Left cardiac atrium (tissue), 4 donors: ENCODE measurements at regions not wholly inside any gene's neighbourhood (a gene's known extent, or its start where the extent isn't known, plus 50 kb on each side); places are given as distances from the start of the nearest gene placed in this dataset.

ENCODE experiments used
- ATAC-seq, 2 donors: fragments of 200-7000 bp; cut with Tn5 transposase; one replicate each; pipeline ENCODE4 v1.9.1; 2020; ENCODE audit warnings: mild to moderate bottlenecking in 2 of 2, moderate library complexity in 2 of 2
- DNase-seq: peaks from one replicate; pipeline ENCODE4 v3.0.0-alpha.2; 2020
- intact Hi-C, 2 donors: fragments of 100-400 bp; cut with DNase I; formaldehyde crosslinking; loops; one replicate each; pipeline versions ENCODE4 v1.14.1 to v1.15.1; 2022 to 2023
- donor health status: DM: no; HTN: yes; CAD: no.
- donor health status: DM: no; HTN: yes; CAD: no; lungs with severe emphysema.
- donor health status: DM: yes; HTN: yes; CAD: no.
- donor health status: Dilated cardiomyopathy.

DNA sequence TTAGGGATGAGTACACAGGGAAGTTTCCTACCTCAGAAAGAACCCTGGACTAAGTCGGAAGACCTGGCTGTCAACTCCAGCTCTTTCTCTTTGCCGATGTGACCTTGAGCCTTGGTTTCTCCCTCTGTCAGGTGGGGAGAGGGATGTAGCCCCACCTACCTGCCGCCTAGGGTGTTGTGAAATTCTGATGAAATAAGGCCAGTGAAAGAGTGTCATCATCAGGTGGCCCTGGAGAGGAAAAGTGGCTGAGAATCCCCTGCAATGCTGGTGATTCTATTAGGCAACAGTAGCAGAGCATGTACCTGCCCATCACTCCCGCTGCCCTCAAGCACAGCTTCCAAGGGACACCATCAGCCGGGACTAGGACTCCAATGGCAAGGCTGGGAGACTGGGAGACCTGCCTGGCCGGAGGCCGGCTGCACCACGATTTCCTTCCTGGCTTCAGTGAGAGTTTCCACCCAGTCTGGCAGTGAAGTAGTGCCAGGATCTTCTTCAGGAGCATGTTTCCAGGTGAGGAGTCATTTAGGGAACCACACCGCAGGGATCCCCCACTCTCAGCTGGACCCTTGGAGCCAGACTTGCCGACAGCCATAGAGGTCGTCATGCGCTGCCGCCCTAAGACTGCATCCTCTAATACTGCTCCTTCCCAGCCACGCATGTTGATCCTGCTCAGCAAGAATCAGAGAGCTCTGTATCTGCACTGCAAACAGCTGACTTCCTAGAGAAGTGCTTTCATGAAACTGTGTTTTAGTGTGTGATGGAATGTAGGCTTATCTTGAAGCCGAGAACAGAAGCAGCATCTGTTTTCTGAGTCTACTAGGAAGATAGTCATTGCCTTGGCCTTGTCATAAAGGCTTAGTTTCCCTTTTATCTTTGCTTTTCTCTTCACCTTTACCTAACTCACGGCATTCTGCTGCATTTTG lies 88.0 kb upstream of the F3 start:
- DNase-seq, result no peak
- no peak for ATAC-seq
- intact Hi-C loops, result no loop called here

DNA sequence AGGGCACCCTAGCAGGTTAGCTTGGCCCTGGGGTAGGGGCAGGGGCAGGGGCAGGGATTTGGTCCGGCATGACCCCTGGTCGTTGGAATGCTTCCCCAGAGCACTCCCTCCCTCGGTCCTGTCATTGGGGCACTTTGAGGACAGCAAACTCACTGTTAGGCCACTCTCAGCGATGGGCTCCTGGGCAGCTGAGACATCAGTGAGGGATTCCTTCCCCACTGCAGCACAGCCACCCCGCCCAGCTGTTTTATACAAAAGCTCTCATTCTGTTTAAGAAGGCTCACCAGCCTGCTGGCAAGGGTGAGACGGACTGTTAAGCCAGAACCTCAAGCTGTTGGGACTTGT lies 86.9 kb upstream of the F3 start:
- DNase-seq (no peak), ATAC-seq (peak in 1 of 2 donors; percentile 64)
- intact Hi-C loops, result no loop called here

GRCh38 chr1:94627771-94628498 lies 86.4 kb upstream of the F3 start:
- peak; percentile 87 to 89 for ATAC-seq
- intact Hi-C loops, result no loop called here
- no peak for DNase-seq

- intact Hi-C loops, result no loop called here
- DNase-seq (no peak), ATAC-seq (no peak)
These were observed 82.6 kb upstream of the F3 start for GRCh38 chr1:94624203-94624602.

DNA sequence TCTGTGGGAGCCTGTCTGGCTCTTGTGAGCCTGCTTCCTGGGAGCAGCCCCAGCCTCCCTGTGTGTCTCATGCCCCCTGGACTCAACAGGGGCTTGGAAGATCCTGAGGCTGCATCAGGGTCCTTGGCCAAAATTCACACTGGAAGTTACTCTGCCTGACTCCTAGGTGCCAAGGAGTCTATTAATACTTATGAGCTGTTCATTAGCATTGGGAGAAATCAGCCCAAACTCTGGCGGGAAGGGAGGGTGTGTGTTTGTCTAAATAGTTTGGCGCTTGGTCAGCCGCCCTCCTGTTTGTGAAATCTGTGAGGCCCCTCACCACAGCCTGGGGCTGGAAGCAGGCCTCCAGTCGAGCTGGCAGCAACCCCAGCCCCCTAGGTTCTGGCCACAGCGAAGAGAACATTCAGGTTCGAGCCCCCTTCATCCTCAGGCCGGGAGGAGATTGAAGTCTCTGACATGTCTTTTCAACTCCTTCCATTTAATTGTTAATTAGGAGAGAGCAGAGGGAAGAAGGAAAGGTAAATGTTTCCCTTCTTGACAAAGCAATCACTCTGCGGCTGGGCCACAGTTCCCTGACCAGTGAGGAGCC lies 82.1 kb upstream of the F3 start:
- intact Hi-C loops, result no loop called here
- DNase-seq, result no peak
- peak in 1 of 2 donors; percentile 47 for ATAC-seq

GRCh38 chr1:94622757-94623156 lies 81.2 kb upstream of the F3 start:
- intact Hi-C loops, result no loop called here
- ATAC-seq, result no peak

GRCh38 chr1:94621802-94622201 lies 80.2 kb upstream of the F3 start:
- DNase-seq, result no peak
- intact Hi-C loops, result no loop called here
- ATAC-seq, result no peak

More at GRCh38 chr1:94622757-94623156, 81.2 kb upstream of the F3 start:
- no peak for DNase-seq

DNA sequence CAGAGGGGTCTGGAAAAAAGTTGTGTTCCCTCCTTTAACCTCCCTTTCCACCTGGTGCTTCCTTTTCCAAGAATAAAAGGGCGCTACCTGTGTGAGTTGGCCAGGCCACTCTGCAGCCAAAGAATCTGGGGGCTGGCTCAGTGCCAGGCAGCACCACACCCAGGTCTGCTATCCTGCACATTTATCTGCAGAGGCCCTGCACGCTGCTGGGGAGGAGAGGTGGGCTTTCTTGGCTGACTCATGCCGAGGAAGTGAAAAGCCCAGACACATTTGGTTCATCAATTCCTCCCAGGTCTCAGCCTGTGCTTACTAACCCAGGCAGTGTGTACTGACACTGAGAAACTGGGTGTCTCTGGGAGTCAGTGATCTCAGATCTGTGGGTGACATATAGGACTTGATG lies 79.8 kb upstream of the F3 start:
- intact Hi-C loops, result no loop called here
- ATAC-seq (peak; percentile 21 to 30), DNase-seq (no peak)

DNA sequence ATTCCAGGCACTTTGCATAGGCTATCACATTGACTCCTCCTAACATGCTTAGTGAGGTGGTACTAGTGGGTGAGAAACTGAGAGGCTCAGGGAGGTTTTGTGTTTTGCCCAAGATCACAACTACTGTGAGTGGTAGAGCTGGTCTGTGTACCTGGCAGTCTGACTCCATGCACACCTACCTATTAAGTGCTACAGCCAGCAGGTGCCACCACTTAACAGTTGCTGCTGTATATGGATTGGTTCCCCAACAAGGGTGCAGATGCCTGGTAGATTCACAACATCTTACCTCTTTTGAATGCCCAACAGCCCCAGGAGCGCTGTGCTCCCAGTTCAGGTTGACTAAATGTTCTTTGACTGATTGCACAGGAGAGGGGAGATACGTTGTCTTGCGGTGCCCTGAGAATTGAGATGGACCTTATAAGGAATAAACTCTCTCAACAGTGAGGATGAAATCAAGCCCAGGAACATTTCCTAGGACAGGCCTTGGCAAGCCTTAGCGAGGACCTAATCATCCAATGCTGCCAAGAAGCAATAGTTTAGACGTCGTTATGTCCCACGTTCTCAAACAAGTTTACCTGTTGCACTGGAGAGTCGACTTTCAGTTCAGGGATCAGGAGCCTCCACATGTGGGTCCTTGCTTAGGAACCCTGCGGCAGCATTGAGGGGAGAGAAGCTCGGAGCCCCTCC lies 78.9 kb upstream of the F3 start:
- intact Hi-C loops, result no loop called here
- no peak for DNase-seq
- no peak for ATAC-seq

- intact Hi-C loops, result no loop called here
- DNase-seq (no peak), ATAC-seq (no peak)
These were observed 78.2 kb upstream of the F3 start for GRCh38 chr1:94619731-94620130.

GRCh38 chr1:94617957-94618739 lies 76.6 kb upstream of the F3 start:
- no peak for ATAC-seq
- DNase-seq, result no peak
- intact Hi-C loops, result no loop called here

- intact Hi-C loops, result no loop called here
- ATAC-seq (no peak), DNase-seq (no peak)
These were observed 75.7 kb upstream of the F3 start for GRCh38 chr1:94617134-94617805.

GRCh38 chr1:94616506-94616905 lies 74.9 kb upstream of the F3 start:
- DNase-seq, result no peak
- no peak for ATAC-seq
- intact Hi-C loops, result no loop called here

DNA sequence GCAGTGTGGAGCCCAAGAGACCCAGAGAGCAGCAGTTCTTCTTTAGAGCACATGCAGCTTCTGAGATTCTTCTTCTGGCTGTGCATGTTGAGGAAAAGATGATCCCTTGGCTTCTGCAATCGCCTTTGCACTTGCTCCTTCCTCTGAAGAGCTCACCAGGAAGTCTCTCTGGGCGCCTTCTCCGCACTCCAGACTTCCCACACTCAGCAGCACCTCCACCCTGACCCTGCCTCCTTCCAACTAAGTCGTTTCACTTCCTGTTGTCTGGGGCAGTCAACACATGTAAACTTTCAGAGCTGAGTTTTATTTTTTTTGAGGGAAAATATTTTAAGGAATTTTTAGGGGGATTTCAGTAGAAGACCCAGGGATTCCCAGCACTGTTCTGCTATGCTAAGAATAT lies 73.4 kb upstream of the F3 start:
- peak in 1 of 2 donors; percentile 68 for ATAC-seq
- DNase-seq, result no peak

DNA sequence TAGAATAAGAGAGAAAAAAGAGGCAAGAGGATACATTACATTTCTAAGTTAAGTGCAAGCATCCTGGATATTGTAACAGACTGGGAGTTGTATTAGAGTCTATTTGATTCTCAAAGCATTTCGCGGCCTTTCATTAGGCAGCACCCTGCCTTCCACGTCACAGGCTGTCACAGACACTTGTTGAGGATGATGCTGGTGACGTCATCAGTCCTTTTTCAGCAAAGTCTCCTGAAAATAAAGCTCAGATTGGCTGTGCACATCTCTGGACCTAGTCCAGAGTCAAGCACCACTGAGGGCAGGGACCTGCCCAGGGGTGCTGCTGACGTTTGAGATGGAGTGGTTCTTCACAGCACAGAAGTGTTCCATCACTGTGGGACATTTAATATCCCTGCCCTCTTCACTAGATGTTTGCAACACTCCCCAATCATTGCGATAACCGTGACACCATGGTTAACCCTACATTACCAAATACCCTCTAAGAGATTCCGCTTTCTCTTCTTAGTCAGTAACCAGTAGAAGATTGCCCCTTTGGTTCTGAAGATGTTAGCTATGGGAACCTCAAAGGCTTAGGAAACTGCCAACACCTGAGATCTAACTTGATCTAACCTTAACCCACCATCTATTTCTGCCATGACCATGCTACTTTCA lies 72.7 kb upstream of the F3 start:
- intact Hi-C loops, result no loop called here

More for the DNA sequence above, 73.4 kb upstream of the F3 start:
- intact Hi-C loops, result no loop called here

DNA sequence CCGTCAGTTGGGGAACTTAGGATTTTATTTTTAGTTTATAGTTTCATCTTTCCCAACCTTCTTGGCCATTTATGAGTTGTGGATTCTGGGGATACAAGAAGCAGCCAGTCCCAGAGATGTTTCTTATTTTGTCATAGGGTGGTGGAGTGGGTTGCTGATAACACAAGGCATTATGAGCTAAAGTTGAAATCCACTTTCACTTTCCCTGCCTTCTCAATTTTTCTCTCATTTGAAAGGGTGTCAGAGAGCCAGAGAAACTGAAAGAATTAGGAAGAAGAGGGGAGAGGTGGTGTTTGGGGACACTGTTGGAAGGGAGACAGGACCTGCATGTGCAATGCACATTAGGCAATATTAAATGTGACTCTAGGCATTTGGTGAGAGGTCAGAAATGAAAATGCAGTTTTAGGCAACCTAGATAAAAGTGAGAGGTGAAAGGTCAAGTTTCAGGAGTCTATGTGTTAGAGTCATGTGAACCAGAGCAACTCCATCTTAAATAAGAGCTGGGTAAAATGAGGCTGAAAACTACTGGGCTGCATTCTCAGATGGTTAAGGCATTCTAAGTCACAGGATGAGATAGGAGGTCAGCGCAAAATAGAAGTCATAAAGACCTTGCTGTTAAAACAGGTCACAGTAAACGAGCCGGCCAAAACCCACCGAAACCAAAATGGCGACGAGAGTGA lies 71.1 kb upstream of the F3 start:
- ATAC-seq (peak in 1 of 2 donors; percentile 86), DNase-seq (no peak)
- intact Hi-C loops, result no loop called here

More for the DNA sequence above, 72.7 kb upstream of the F3 start:
- no peak for DNase-seq
- ATAC-seq, result no peak
